ENCODE measurements at regions not wholly inside any gene's neighbourhood (a gene's known extent, or its start where the extent isn't known, plus 50 kb on each side); places are given as distances from the start of the nearest gene placed in this dataset.

DNA sequence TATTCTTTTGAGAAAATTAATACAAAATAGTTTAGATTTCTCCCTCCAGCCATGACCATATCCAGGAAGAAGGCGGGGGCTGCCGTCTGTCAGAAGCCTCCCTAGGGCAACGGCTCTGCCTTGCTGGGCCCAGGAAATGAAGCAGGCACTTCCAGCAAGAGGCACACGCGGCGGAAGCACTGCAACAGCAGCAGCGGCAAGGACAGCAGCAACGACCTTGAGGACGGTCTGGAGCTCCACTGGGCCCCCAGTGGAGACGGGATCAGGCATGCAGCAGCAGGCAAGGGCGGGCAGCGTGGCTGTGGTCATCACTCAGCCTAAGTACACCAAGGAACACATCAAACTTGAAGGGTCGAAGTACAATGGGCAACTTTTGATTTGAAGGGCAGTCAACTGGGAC, 61.3 kb upstream of the EPHA6 start:
- TF ChIP-seq POLR2A (IDR thresholded peaks at IDR 0.05) = no peak
- TF ChIP-seq CTCF (IDR thresholded peaks at IDR 0.05) = no peak

Data from body of pancreas (tissue), 4 donors.